ENCODE measurements at regions not wholly inside any gene's neighbourhood (a gene's known extent, or its start where the extent isn't known, plus 50 kb on each side); places are given as distances from the start of the nearest gene placed in this dataset.

- TF ChIP-seq POLR2AphosphoS5 (IDR thresholded peaks at IDR 0.05) (no peak), CTCF (IDR thresholded peaks at IDR 0.05) (no peak)
Observed at GRCh38 chr3:153438271-153438670, 276.2 kb downstream of the RAP2B start.

Data from breast epithelium (tissue), 3 donors.